GM19351 (cell line): ENCODE measurements at regions not wholly inside any gene's neighbourhood (a gene's known extent, or its start where the extent isn't known, plus 50 kb on each side); places are given as distances from the start of the nearest gene placed in this dataset.

Experiments
- ATAC-seq: cut with Tn5 transposase; IDR thresholded peaks from one replicate; pipeline ENCODE4 v1.9.1; 2021; ENCODE audit warnings: mild to moderate bottlenecking, moderate library complexity; ENCODE audit not compliant: unreplicated experiment

GRCh38 chr11:110986016-110986415 lies 259.5 kb upstream of the POU2AF2 start:
- ATAC-seq: no peak

GRCh38 chr11:110985547-110985946 lies 260.0 kb upstream of the POU2AF2 start:
- ATAC-seq: no peak

- ATAC-seq: no peak
These were observed 260.8 kb upstream of the POU2AF2 start for GRCh38 chr11:110984693-110985092.

- no peak for ATAC-seq
These were observed 261.4 kb upstream of the POU2AF2 start for GRCh38 chr11:110984147-110984546.

- no peak for ATAC-seq
These were observed 263.3 kb upstream of the POU2AF2 start for GRCh38 chr11:110982214-110982613.

- no peak for ATAC-seq
These were observed 265.8 kb upstream of the POU2AF2 start for GRCh38 chr11:110979696-110980095.

GRCh38 chr11:110977661-110978060 lies 265.4 kb upstream of the ARHGAP20 start:
- ATAC-seq: no peak

- no peak for ATAC-seq
These were observed 262.5 kb upstream of the ARHGAP20 start for GRCh38 chr11:110974731-110975130.

- ATAC-seq: no peak
These were observed 261.3 kb upstream of the ARHGAP20 start for GRCh38 chr11:110973401-110973980.

- ATAC-seq: no peak
These were observed 260.4 kb upstream of the ARHGAP20 start for GRCh38 chr11:110972640-110973039.

GRCh38 chr11:110972106-110972505 lies 259.9 kb upstream of the ARHGAP20 start:
- no peak for ATAC-seq

- ATAC-seq: no peak
These were observed 258.9 kb upstream of the ARHGAP20 start for GRCh38 chr11:110971140-110971539.

GRCh38 chr11:110968348-110969062 lies 256.3 kb upstream of the ARHGAP20 start:
- ATAC-seq: no peak

GRCh38 chr11:110966131-110966530 lies 253.9 kb upstream of the ARHGAP20 start:
- no peak for ATAC-seq

- no peak for ATAC-seq
These were observed 250.7 kb upstream of the ARHGAP20 start for GRCh38 chr11:110962921-110963320.

GRCh38 chr11:110960167-110960566 lies 247.9 kb upstream of the ARHGAP20 start:
- ATAC-seq: no peak

GRCh38 chr11:110958216-110958615 lies 246.0 kb upstream of the ARHGAP20 start:
- no peak for ATAC-seq

- ATAC-seq: no peak
These were observed 243.5 kb upstream of the ARHGAP20 start for GRCh38 chr11:110955776-110956175.

- peak; percentile 35 for ATAC-seq
These were observed 239.8 kb upstream of the ARHGAP20 start for GRCh38 chr11:110951950-110952503.

- ATAC-seq: peak; percentile 47
These were observed 239.1 kb upstream of the ARHGAP20 start for GRCh38 chr11:110951037-110951949.

GRCh38 chr11:110948112-110948511 lies 235.9 kb upstream of the ARHGAP20 start:
- no peak for ATAC-seq
